HG02973 (cell line): ENCODE measurements at regions not wholly inside any gene's neighbourhood (a gene's known extent, or its start where the extent isn't known, plus 50 kb on each side); places are given as distances from the start of the nearest gene placed in this dataset.

Experiments
- ATAC-seq: cut with Tn5 transposase; IDR thresholded peaks from one replicate; pipeline ENCODE4 v1.9.1; 2021; ENCODE audit warnings: moderate library complexity; ENCODE audit not compliant: unreplicated experiment

DNA sequence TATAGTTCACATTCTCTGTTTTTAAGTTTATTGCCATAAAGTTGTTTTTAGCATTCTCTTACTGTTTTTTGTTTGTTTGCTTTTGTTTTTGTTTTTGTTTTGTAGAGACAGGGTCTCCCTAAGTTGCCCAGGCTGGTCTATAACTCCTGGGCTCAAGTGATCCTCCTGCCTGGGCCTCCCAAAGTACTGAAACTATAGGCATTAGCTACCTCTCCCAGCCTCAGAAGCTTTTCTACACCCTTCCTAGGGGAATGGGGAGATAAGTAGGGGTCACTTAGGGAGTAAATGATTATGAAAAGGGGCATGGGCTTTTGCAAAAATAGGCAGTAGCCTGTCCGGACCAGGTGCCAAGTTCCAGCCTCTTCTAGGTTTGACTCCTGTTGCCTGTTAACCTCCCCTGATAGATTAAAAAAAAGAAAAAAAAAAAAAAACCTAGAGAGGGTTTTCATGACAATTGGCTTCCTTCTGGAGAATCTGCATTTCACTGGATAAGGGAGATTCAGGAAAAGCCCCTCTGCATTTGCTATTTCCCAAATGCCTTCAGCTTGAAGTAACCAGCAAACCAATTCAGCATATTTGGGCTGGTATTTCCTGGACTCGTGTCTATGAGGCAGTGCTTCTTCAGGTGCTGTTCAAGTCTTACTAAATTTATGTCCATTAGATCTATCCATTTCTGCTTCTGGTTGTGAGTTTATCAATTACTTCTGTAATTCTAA, 216.8 kb downstream of the TM9SF2 start:
- ATAC-seq: no peak

- ATAC-seq: no peak
Measured at GRCh38 chr13:99709134-99709533, 207.9 kb downstream of the TM9SF2 start.

DNA sequence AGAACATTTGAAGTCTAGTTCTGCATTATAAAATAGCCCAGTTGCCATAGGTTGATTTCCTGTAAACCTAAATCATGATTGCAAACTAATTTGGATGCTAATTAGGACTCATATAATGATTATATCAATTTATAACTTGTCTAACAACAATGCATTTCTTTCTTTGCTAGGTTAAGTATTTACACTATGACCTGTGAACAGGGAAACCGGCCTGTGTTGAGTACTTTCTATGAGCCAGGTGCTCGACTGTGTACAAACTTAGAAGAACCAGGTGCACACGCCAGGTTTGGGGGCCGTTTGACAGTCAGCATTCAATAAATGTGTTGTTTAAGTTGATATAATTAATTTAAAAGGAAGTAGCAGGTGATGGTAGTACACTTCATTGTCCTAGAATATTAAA, 203.1 kb downstream of the TM9SF2 start:
- ATAC-seq: no peak

GRCh38 chr13:99703908-99704307, 202.6 kb downstream of the TM9SF2 start:
- ATAC-seq: no peak

DNA sequence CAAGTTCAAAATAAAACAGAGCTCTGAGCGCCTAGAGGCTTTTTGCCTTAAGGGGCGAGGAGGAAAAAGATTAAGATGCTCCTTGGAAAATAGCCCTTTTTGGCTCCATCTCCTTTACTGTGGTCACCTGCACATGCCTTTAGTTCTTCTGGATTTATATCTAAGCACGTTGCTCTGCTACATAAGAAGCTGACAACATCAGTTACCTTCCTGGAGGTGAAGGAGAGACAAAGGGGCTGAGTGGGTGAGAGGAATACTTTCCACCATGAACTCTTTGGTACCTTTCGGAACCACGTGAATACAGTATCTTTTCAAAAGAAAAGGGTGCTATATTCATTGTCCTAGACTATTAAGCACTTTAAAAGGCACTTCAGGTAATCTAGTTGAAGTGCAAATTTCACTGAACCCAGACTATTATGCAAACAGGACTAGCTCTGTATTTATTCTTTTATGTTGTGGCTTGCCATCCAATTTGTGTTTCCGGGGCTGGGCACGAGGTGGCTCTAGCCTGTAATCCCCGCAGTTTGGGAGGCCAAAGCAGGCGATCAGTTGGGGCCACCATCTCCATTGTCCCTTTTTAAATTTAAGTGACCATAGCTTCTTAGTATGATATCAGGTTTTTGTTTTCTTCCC, 201.5 kb downstream of the TM9SF2 start:
- no peak for ATAC-seq

DNA sequence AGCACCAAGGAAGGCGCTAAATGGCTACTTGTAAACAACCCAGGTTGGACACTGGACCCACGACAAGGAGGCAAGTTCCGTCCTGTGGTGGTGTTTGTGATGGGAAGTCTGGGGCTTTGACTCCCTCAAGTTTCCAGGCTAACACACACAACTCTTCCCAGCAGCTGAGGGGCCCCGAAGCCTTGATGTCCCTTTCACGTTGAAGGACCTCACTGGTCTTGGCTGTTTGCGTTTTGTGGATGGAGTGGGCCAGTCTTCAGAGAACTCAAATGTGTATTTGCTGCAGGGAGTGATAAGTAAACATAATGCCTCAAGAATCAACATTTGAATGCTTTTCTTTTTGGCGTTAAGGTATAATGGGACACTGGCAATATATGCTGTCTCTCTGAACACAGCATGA, 199.2 kb downstream of the TM9SF2 start:
- no peak for ATAC-seq

DNA sequence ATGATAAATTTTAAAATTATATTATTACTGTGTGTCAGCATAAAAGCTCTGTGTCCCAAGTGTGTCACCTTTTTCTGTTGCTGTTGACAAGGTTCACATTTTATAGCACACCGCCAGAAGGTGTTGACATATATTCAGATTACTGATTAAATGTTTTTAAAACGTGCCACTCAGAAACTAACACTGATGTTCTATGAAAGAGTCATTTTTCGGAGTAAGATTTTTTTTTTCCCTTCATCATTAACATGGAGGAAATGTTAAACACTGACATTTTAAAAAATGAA, 197.5 kb downstream of the TM9SF2 start:
- ATAC-seq: no peak

DNA sequence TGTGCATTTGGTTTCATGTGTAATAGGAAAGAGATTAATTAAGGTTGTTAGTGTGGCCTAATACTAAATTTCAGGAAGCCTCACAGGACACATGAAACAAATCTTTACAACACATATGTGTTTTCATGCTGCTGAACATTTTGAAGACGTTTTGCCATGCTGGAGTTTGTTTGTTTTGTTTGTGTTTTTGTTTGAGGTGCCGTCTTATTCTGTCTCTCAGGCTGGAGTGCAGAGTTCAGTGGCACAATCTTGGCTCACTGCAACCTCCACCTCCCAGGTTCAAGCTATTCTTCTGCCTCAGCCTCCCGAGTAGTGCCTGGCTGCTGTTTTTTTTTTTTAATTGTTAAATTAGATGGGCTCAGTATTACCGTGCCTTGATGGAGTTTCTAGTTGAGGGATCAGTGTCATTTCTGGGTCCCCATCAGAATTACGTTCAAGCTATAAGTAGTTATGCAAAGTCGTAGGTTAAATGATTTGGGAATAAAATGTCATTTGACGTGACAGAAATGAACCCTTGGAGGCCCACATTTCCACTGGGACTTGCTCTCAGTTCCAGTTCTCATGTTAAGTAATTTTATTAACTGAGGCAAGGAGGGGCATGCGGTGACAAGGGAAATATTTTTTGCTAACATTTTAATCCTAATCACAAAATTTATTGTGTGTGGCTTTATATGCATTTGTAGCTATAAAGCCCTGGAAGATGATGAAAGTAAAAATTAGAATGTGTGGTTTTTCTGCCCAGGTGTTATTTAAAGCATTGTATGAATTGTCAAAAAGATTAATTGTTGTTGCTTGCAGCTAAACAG, 196.9 kb downstream of the TM9SF2 start:
- ATAC-seq: no peak

GRCh38 chr13:99695857-99696256, 194.6 kb downstream of the TM9SF2 start:
- ATAC-seq: no peak

- no peak for ATAC-seq
Measured at GRCh38 chr13:99693852-99694611, 192.8 kb downstream of the TM9SF2 start.

- ATAC-seq: no peak
Measured at GRCh38 chr13:99693351-99693750, 192.1 kb downstream of the TM9SF2 start.

DNA sequence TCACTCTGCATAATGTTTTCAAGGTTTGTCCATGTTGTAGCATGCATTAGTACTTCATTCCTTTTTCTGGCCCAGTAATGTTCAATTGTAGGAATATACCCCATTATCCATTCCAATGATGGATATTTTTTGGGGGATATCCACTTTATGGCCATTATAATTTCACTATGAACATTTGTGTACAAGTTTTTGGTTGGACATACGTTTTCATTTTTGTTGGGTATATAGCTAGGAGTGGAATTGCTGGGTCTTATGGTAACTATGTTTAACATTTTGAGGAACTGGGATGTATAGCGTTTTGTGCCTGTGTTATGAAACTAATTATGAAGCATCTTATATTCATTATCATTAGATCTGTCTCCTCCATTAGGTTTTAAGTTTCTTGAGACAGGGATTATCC, 191.6 kb downstream of the TM9SF2 start:
- no peak for ATAC-seq

GRCh38 chr13:99691552-99691951, 190.3 kb downstream of the TM9SF2 start:
- ATAC-seq: no peak

DNA sequence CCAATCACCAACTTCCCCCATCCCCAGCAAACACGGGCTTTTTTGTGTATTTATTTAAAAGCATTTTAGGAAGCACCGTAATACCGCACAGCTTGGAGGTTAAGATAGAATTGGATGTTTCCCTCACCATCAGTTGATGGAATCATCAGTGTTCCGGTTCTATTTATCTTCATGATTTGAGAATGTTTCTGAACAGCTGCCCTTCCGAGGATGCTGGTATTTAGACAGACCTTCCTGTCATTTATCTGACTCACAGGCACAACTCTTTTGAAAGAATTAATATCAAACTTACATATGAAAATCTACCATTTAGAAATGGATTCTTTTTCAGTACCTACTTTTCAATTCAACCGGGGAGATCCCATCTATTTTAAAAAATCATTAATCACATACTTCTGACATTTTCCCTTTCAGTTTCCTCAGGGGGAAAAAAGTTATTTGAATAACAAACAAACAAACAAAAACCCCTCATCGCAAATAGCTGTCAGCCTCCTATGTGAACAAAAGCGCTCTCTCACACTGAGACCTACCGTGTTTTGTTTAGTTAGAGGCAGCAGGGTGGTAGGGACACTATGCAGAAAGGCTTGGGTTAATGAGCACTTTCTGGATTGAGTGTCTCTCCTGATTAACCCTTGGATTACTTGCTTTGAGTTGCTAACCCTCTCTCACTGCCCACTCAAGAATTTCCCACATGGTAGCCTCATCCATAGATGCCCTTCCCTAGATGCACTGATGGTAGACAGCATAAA, 189.3 kb downstream of the TM9SF2 start:
- no peak for ATAC-seq

DNA sequence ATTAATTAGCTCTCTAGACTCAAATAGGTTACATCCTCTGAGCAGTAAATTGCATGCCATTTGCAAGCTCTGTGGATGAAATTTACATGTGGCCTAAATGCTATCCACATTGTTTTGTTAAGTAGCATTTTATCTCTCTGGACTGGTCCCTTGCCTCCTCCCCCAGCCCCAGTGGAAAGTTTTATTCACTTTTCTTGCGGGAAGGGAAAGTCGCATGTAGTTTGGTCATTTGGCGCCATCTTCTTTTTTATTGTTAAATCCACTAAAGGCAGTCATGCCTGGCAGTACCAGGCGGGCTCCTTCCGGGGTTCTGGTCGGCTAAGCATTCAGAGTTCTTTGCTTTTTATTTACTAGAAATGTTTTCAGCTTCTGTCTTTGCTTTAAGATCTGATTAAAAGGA, 188.7 kb downstream of the TM9SF2 start:
- ATAC-seq: no peak

GRCh38 chr13:99688776-99689175, 187.5 kb downstream of the TM9SF2 start:
- no peak for ATAC-seq

DNA sequence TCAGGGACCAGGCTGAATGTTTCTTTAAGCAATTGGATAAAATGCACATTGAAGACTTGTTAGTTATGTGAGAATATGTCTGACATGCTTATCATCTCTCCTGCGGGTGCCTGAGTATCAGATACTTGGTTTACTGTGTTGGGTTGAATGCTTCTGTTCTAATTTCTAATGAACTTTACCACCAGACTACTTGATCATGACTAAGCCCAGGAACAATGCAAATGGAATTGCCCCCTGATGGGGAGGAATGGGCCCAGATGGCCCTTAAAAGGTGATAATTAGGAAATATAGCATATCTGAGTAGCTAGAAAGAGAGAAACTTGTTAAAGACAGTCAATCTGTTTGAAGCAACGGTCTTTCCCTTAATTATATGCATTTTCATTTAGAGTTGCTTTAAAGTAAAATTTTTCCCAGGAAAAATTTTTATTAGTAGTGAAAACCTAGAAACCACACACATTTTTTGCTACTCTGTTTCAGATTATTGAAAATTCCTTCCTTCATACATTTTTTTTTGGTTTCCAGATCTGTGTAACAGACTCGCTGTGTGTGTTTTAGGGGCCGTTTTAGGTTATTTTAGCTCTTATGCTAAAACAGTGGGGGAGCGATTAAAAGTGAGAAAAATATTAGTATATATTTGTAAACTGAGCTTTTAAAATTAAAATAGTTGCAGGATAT, 186.6 kb downstream of the TM9SF2 start:
- ATAC-seq: no peak

DNA sequence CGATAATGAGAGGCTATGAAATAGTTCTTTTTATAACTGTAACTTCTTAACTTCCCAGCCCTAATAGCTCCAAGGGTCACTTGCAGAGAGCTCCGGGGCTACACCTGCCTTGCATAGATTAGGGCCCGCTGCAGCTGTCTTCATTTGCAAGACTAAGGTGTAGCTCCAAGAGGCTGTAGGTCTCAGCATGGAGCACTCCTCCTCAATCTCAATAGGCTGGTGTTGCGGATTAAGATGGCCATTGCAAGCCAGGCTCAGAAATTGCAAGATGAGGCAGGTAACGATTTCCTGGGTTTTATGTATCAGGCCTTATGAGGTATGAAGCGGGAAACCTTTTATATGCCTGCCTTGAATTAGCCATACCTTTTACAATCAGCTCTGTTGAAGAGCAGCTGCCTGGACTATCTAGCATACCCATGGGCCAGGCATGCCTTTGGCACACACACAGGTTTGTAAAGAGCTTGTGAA, 185.7 kb downstream of the TM9SF2 start:
- no peak for ATAC-seq

- no peak for ATAC-seq
Measured at GRCh38 chr13:99686157-99686572, 184.9 kb downstream of the TM9SF2 start.

- no peak for ATAC-seq
Measured at GRCh38 chr13:99681695-99682094, 180.4 kb downstream of the TM9SF2 start.
